HUES48 (cell line): ENCODE measurements at regions not wholly inside any gene's neighbourhood (a gene's known extent, or its start where the extent isn't known, plus 50 kb on each side); places are given as distances from the start of the nearest gene placed in this dataset.

ENCODE experiments used
- H3K27ac ChIP-seq: one replicate; pipeline ENCODE4 v1.7.0; 2013; ENCODE audit warnings: low read depth, low read length, inconsistent platforms
- H3K27me3 ChIP-seq: 2 replicates; pipeline ENCODE4 v1.6.1; 2013; ENCODE audit warnings: mild to moderate bottlenecking, low read length; ENCODE audit not compliant: control insufficient read depth, insufficient read depth
- H3K36me3 ChIP-seq: 2 replicates; pipeline ENCODE4 v1.6.1; 2013; ENCODE audit warnings: low read length; ENCODE audit not compliant: control insufficient read depth, insufficient read depth
- H3K4me1 ChIP-seq: 2 replicates; pipeline ENCODE4 v1.6.1; 2013; ENCODE audit warnings: mild to moderate bottlenecking, low read length; ENCODE audit not compliant: control insufficient read depth, insufficient read depth
- H3K4me3 ChIP-seq: 2 replicates; pipeline ENCODE4 v1.5.1; 2013; ENCODE audit warnings: mild to moderate bottlenecking, low read depth, low read length
- H3K9ac ChIP-seq: 2 replicates; pipeline ENCODE4 v1.6.1; 2013; ENCODE audit warnings: mild to moderate bottlenecking, low read depth, low read length, moderate library complexity
- H3K9me3 ChIP-seq: 2 replicates; pipeline ENCODE4 v1.6.1; 2013; ENCODE audit warnings: low read length; ENCODE audit not compliant: control insufficient read depth, insufficient read depth

DNA sequence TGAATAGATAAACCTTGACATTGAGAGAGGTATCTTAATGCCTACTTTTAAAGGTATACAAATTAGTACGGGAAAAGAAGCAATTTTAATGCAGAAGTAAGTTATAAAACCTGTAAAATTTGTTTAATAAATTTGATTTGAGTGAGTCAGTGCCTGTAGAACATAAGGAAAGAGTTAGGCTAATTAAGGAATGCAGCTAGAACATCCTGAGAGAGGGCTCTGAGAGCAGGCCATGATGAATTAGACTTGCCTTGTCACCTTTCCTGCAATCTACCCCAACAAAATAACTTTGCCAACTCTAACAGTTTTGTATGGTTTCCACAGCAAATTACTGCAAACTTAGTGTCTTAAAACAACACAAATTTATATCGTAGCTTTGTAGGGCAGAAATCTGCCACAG is 700.8 kb downstream of the RFPL4B start:
- Histone ChIP-seq H3K9ac (no peak overlapping the region), H3K27me3 (no peaks in the 10 kb centered on the region), H3K4me1 (peaks cover 15% of the 10 kb centered on the region; the same call in 1 of the 2 replicates), H3K36me3 (no peaks in the 10 kb centered on the region), H3K9me3 (no peaks in the 10 kb centered on the region), H3K4me3 (no peak overlapping the region), H3K27ac (no peak overlapping the region)

DNA sequence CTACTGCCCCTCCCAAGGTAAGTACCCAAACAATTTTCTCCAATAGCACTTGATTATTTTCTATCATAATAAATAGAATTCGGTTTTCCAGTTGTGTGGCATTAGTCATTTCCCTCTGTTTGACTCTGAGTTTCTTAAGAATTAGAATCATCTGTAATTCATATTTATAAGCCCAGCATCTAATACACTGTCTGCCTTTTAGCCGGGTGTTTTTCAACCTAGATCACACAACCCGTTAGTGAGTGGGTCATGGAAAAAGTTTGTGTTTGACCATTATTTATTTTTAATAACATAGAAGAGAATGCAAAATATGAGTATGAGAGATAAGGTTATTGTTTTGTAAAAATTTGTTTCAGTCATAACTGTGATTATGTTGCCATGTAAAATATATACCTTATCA is 701.6 kb downstream of the RFPL4B start:
- Histone ChIP-seq H3K27ac (no peak overlapping the region), H3K9me3 (no peaks in the 10 kb centered on the region), H3K4me3 (no peak overlapping the region), H3K4me1 (peaks cover 15% of the 10 kb centered on the region; the same call in 1 of the 2 replicates), H3K9ac (no peak overlapping the region), H3K27me3 (no peaks in the 10 kb centered on the region), H3K36me3 (no peaks in the 10 kb centered on the region)

DNA sequence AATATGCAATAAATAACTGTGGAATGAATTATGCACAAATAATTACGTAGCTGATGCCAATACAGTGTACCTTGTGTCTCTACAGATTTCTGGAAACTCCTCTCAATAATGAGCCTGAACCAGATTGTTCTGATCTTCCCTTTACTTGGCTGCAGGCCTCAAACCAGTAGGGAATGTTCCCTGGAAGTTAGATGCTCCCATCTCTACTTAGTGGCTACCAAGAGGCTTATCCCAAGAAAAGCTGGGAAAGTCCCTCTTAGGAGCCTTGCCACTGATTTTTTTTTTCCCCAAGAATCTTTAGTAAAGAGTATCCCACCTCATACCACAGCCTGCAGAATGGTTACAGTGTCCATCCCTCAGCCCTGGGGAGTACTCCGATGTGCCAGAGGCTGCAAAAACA is 702.1 kb downstream of the RFPL4B start:
- no peak overlapping the region for H3K27ac ChIP-seq
- H3K9me3 ChIP-seq = no peaks in the 10 kb centered on the region
- H3K27me3 ChIP-seq = no peaks in the 10 kb centered on the region
- H3K4me3 ChIP-seq = no peak overlapping the region
- no peak overlapping the region for H3K9ac ChIP-seq
- no peaks in the 10 kb centered on the region for H3K36me3 ChIP-seq
- peaks cover 15% of the 10 kb centered on the region; the same call in 1 of the 2 replicates for H3K4me1 ChIP-seq

DNA sequence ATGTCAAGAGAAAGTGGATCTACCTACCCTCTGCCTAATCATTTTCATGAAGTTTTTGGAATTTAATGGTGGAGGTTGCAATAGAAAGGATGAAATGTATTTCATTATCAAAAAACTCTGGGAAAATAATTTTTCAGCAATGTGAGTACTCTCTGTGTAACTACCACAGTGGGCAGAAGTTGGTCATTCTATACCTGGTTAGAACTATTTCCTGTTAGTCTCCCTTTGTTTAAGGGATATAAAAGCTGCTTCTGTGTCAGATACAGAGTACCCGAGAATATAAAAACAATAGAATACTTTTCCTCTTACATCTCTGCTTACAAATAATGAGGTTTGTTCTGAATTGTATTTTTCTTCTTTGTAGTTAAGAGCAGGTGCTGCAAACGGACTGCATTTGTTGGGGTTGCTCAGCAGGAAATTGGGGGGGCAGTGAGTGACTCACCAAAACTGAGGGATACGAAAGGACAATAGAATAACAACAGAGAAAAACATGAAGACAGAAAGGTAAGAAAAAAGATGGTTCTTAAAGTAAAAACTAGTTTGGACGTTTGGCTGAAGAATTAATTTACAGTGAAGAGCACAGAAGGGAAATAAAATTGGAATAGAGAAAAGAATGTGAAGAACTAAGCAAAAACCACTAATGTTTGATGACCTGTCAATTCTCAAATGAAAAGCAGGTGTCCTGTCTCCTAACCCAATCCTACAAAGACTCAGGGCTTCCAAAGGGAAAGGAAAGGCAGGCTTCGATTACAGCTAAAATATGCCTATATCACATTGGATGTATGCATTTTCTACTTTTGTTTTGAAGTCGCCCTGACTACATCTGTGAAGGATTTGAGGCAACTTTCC is 703.1 kb downstream of the RFPL4B start:
- no peaks in the 10 kb centered on the region for H3K36me3 ChIP-seq
- peaks cover 15% of the 10 kb centered on the region; the same call in 1 of the 2 replicates for H3K4me1 ChIP-seq
- H3K9ac ChIP-seq = no peak overlapping the region
- no peaks in the 10 kb centered on the region for H3K27me3 ChIP-seq
- H3K27ac ChIP-seq = peak overlapping the region; percentile 80
- no peaks in the 10 kb centered on the region for H3K9me3 ChIP-seq
- H3K4me3 ChIP-seq = peak overlapping the region; percentile 6; the same call in 1 of the 2 replicates

DNA sequence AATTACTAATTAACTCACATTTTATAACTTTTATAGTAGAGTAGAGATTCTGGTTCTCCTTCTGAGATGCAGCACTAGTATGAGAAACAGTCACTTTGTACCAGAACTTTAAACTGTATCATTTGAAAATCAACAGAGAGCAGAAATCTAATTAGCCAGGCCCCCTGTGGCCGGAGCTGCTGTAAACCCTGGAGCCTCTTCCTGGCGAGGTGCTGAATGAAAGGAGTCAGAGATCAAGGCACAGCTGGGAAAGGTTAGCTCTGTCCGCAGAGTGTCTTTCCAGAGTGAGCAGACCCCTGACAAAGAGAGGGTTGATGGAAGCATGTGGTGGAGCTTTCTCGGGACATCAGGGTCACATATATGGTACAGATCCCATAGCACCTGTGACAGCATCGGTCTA is 703.8 kb downstream of the RFPL4B start:
- Histone ChIP-seq H3K36me3 (no peaks in the 10 kb centered on the region), H3K9me3 (no peaks in the 10 kb centered on the region), H3K27me3 (no peaks in the 10 kb centered on the region), H3K9ac (no peak overlapping the region), H3K27ac (peak overlapping the region; percentile 80), H3K4me3 (no peak overlapping the region), H3K4me1 (peaks cover 15% of the 10 kb centered on the region; the same call in 1 of the 2 replicates)

DNA sequence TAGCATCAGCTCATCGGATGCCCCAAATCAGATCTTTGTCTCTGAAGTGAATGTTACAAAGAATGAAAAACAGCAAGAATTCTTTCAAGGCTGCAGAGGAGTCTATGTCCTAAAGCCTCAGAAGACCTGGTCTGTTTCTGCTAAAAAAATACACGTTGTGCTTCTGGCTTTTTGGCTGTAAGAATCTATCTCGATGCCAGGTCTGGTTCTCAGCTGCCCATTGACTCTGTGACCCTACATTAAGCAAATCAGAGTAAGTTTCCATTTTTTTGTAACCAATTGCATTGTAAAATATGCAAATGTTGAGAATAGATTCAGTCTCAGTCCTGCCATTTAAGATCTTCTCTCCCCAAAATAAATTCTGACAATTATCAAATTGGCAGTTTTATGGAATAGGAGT is 705.4 kb downstream of the RFPL4B start:
- H3K9ac ChIP-seq = no peak overlapping the region
- H3K27me3 ChIP-seq = no peaks in the 10 kb centered on the region
- H3K27ac ChIP-seq = no peak overlapping the region
- no peak overlapping the region for H3K4me3 ChIP-seq
- no peaks in the 10 kb centered on the region for H3K9me3 ChIP-seq
- peaks cover 15% of the 10 kb centered on the region; the same call in 1 of the 2 replicates for H3K4me1 ChIP-seq
- H3K36me3 ChIP-seq = no peaks in the 10 kb centered on the region

DNA sequence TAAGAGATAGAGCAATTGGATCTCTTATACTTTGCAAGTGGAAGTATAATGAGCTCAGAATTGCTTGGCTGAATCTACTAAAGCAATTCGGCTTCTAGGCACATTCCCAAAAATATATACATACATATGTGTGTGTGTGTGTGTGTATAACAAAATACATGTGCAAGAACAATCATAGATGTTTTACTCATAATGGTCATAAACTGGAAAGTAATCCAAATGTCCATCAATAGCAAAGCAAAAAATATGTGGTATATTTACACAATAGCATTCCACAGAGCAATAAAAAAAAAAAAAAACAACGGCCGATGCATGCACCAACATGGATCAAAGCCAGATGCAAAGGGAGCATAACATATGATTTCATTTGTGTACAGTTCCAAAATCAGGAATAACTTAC is 707.9 kb downstream of the RFPL4B start:
- Histone ChIP-seq H3K9ac (no peak overlapping the region), H3K4me1 (peaks cover 12% of the 10 kb centered on the region; the same call in 1 of the 2 replicates), H3K27ac (no peak overlapping the region), H3K4me3 (no peak overlapping the region), H3K27me3 (no peaks in the 10 kb centered on the region), H3K9me3 (no peaks in the 10 kb centered on the region), H3K36me3 (no peaks in the 10 kb centered on the region)

DNA sequence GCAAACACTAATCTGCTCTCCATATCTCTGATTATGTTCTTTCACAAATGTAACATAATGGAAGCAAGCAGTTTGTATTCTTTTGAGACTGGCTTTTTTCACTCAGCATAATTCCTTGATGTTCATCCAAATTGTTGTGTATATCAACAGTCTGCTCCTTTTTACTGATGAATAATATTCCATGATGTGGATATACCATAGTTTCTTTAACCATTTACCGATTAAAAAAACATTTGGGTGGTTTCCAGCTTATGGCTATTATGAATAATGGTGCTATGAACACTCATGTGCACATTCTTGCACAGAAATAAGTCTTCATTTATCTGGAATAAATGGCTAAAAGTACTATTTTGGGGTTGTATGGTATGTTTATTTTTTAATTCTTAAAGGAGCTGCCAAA is 708.9 kb downstream of the RFPL4B start:
- H3K4me1 ChIP-seq = peaks cover 3% of the 10 kb centered on the region; the same call in 1 of the 2 replicates
- H3K27ac ChIP-seq = no peak overlapping the region
- no peak overlapping the region for H3K9ac ChIP-seq
- H3K4me3 ChIP-seq = no peak overlapping the region
- no peaks in the 10 kb centered on the region for H3K36me3 ChIP-seq
- no peaks in the 10 kb centered on the region for H3K9me3 ChIP-seq
- no peaks in the 10 kb centered on the region for H3K27me3 ChIP-seq

DNA sequence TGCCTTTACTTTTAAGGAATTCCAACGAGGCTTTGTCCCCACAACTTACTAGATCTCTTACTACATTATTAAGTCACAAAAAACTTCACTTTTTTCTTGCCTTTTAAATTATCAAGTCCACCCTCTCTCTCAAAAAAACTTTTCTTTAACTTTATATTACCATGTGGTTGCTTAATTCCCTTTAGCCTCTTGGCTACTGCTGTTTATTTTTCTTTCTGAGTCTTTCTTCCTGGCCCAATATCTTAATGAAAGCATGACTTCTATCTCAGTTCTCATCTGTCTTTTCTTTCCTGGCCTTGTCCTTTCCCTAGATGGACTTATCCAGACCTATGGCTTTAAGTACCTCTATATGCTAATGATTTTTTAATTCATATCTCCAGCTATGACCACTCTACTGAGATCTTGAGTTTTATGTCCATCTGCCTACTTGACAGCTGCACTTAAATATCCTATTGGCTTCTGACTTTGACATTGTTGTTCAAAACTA is 710.5 kb downstream of the RFPL4B start:
- H3K27ac ChIP-seq = no peak overlapping the region
- H3K36me3 ChIP-seq = no peaks in the 10 kb centered on the region
- no peak overlapping the region for H3K9ac ChIP-seq
- H3K27me3 ChIP-seq = no peaks in the 10 kb centered on the region
- no peak overlapping the region for H3K4me3 ChIP-seq
- H3K9me3 ChIP-seq = no peaks in the 10 kb centered on the region
- H3K4me1 ChIP-seq = no peaks in the 10 kb centered on the region

DNA sequence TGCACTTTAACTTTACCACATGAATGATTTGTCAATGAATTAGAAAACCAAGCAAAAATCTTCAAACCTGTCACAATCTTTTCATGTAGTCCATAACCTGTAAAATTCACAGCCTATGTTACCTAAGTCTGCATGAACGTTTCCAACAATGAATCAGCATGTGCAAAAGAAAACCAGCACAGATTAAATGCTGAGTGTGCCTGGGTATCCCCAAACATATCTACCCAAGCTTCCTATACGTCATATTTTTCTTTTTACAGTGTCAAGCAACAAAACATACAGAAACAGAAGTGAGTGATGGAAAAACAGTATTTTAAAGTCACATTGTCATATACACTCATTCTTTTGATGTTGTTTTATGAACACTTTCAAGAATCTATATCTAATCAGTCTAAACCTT is 713.5 kb downstream of the RFPL4B start:
- no peak overlapping the region for H3K4me3 ChIP-seq
- no peaks in the 10 kb centered on the region for H3K27me3 ChIP-seq
- H3K27ac ChIP-seq = no peak overlapping the region

DNA sequence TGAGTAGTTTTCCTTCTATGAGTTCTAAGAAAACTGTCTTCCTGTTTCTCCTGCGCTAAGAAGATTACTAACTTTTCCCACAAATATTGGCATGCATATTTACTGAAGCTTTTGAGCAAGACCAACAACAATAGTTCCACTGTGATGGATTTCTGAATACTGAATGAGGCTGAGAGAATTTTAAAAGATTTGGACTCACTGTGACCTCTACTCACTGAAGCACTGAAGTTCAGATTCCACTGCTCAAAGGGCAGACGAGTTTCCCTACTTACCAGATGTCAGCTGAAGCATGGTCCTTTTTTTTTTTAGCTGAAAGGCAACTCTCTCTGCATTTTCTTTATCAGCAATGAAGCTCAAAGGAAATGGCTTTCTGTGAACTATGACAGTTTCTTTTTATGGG is 718.5 kb downstream of the RFPL4B start:
- Histone ChIP-seq H3K9ac (no peak overlapping the region), H3K9me3 (no peaks in the 10 kb centered on the region), H3K4me3 (no peak overlapping the region)

More for the DNA sequence above, 713.5 kb downstream of the RFPL4B start:
- H3K9me3 ChIP-seq = no peaks in the 10 kb centered on the region
- no peaks in the 10 kb centered on the region for H3K36me3 ChIP-seq
- H3K9ac ChIP-seq = no peak overlapping the region
- H3K4me1 ChIP-seq = peaks cover 6% of the 10 kb centered on the region

More for the DNA sequence above, 718.5 kb downstream of the RFPL4B start:
- no peaks in the 10 kb centered on the region for H3K27me3 ChIP-seq
- peaks cover 14% of the 10 kb centered on the region for H3K4me1 ChIP-seq
- no peak overlapping the region for H3K27ac ChIP-seq
- no peaks in the 10 kb centered on the region for H3K36me3 ChIP-seq
